Stomach (tissue), 4 donors: ENCODE measurements at regions not wholly inside any gene's neighbourhood (a gene's known extent, or its start where the extent isn't known, plus 50 kb on each side); places are given as distances from the start of the nearest gene placed in this dataset.

Source experiments
- CTCF ChIP-seq, 7 experiments: fragments of 450-650 bp in 4 of 7; fragments of 200-600 bp in 3 of 7; sonication (generic) in 3 of 7; IDR thresholded peaks; one replicate each; pipeline ENCODE4 v1.5.1; 2016 to 2019; ENCODE audit warnings: antibody characterized with exemption in 7 of 7, control low read depth in 2 of 7, mild to moderate bottlenecking in 1 of 7
- EP300 ChIP-seq: sonication (generic); formaldehyde crosslinking; IDR thresholded peaks from one replicate; pipeline ENCODE4 v1.6.1; 2017; ENCODE audit warnings: antibody characterized with exemption
- POLR2A ChIP-seq, 4 donors: fragments of 450-650 bp; IDR thresholded peaks; one replicate each; pipeline ENCODE4 v1.6.1; 2016; ENCODE audit warnings: antibody characterized with exemption in 4 of 4, control low read depth in 2 of 4, mild to moderate bottlenecking in 1 of 4, moderate library complexity in 1 of 4
- POLR2AphosphoS5 ChIP-seq, 3 donors: sonication (generic); formaldehyde crosslinking; IDR thresholded peaks; one replicate each; pipeline ENCODE4 v1.6.1; 2016; ENCODE audit warnings: antibody characterized with exemption in 3 of 3

- TF ChIP-seq CTCF (IDR thresholded peaks at IDR 0.05) (no peak), POLR2A (IDR thresholded peaks at IDR 0.05) (no peak), POLR2AphosphoS5 (IDR thresholded peaks at IDR 0.05) (no peak), EP300 (no peak)
Measured at GRCh38 chr6:140732155-140732554, 1357.7 kb upstream of the CITED2 start.
